ENCODE measurements at regions not wholly inside any gene's neighbourhood (a gene's known extent, or its start where the extent isn't known, plus 50 kb on each side); places are given as distances from the start of the nearest gene placed in this dataset.
"Not testable (repeated sequence)": the region's sequence is repeated elsewhere in the genome, so short reads cannot be mapped to it uniquely, and the experiment has no call there.

- no peak for ATAC-seq
- Histone ChIP-seq H3K27ac (no peak overlapping the region), H3K9me3 (no peaks in the 10 kb centered on the region), H3K4me3 (no peak overlapping the region), H3K4me1 (no peaks in the 10 kb centered on the region), H3K36me3 (no peaks in the 10 kb centered on the region), H3K27me3 (no peaks in the 10 kb centered on the region)
- no peak for FAIRE-seq
- DNase-seq = no peak
- WGBS, 2 donors = 87 to 95% methylated on average over 4 of the region's 4 CpGs
- intact Hi-C loops (cut with DNase I) = no loop called here
- no peak for TF ChIP-seq CTCF (IDR thresholded peaks at IDR 0.05)
Measured at GRCh38 chr1:110266834-110267233, 56.7 kb downstream of the KCNC4 start.

- DNase-seq (no peak), ATAC-seq (no peak), FAIRE-seq (no peak)
- Histone ChIP-seq H3K4me1 (no peaks in the 10 kb centered on the region), H3K36me3 (no peaks in the 10 kb centered on the region), H3K9me3 (no peaks in the 10 kb centered on the region), H3K4me3 (no peak overlapping the region), H3K27me3 (no peaks in the 10 kb centered on the region), H3K27ac (no peak overlapping the region)
- intact Hi-C loops (cut with DNase I) = no loop called here
- TF ChIP-seq CTCF (IDR thresholded peaks at IDR 0.05) = no peak
- WGBS, 2 donors = 90 to 91% methylated on average over 7 of the region's 7 CpGs
Measured at GRCh38 chr1:110267260-110267659, 57.1 kb downstream of the KCNC4 start.

- DNase-seq (no peak), FAIRE-seq (no peak), ATAC-seq (no peak)
- intact Hi-C loops (cut with DNase I) = no loop called here
- Histone ChIP-seq H3K9me3 (no peaks in the 10 kb centered on the region), H3K36me3 (no peaks in the 10 kb centered on the region), H3K27me3 (no peaks in the 10 kb centered on the region), H3K4me3 (no peak overlapping the region), H3K27ac (no peak overlapping the region), H3K4me1 (no peaks in the 10 kb centered on the region)
- no peak for TF ChIP-seq CTCF (IDR thresholded peaks at IDR 0.05)
Measured at GRCh38 chr1:110272045-110272444, 61.9 kb downstream of the KCNC4 start.

GRCh38 chr1:110273832-110274231, 63.7 kb downstream of the KCNC4 start:
- H3K27ac ChIP-seq; H3K27me3 ChIP-seq; H3K36me3 ChIP-seq; H3K9me3 ChIP-seq; H3K4me1 ChIP-seq; FAIRE-seq; H3K4me3 ChIP-seq; DNase-seq; intact Hi-C loops (cut with DNase I); ATAC-seq: not testable (repeated sequence)
- WGBS, 2 donors = 83 to 85% methylated on average over 2 of the region's 2 CpGs

GRCh38 chr1:110280126-110280525, 59.1 kb upstream of the RBM15 start:
- H3K27ac ChIP-seq = no peak overlapping the region
- intact Hi-C loops (cut with DNase I) = no loop called here
- H3K4me1 ChIP-seq = no peaks in the 10 kb centered on the region
- H3K27me3 ChIP-seq = no peaks in the 10 kb centered on the region
- no peak for ATAC-seq
- TF ChIP-seq CTCF (IDR thresholded peaks at IDR 0.05) = no peak
- no peaks in the 10 kb centered on the region for H3K36me3 ChIP-seq
- no peak for FAIRE-seq
- DNase-seq = no peak
- WGBS, 2 donors = 80 to 85% methylated on average over 7 of the region's 7 CpGs
- H3K4me3 ChIP-seq = no peak overlapping the region
- no peaks in the 10 kb centered on the region for H3K9me3 ChIP-seq

GRCh38 chr1:110280804-110281203, 58.4 kb upstream of the RBM15 start:
- DNase-seq = no peak
- WGBS, 2 donors = 80 to 83% methylated on average over 5 of the region's 5 CpGs
- Histone ChIP-seq H3K9me3 (no peaks in the 10 kb centered on the region), H3K27ac (no peak overlapping the region), H3K4me1 (no peaks in the 10 kb centered on the region), H3K27me3 (no peaks in the 10 kb centered on the region), H3K36me3 (no peaks in the 10 kb centered on the region), H3K4me3 (no peak overlapping the region)
- intact Hi-C loops (cut with DNase I) = no loop called here
- no peak for ATAC-seq
- TF ChIP-seq CTCF (IDR thresholded peaks at IDR 0.05) = no peak
- FAIRE-seq = no peak

Data from pancreas (tissue), 10 donors.